GM19455 (cell line): ENCODE measurements at regions not wholly inside any gene's neighbourhood (a gene's known extent, or its start where the extent isn't known, plus 50 kb on each side); places are given as distances from the start of the nearest gene placed in this dataset.

Experiments used
- ATAC-seq: cut with Tn5 transposase; IDR thresholded peaks from one replicate; pipeline ENCODE4 v1.9.1; 2021; ENCODE audit not compliant: unreplicated experiment

GRCh38 chr6:95142101-95142500 lies 435.2 kb upstream of the MANEA start:
- no peak for ATAC-seq

GRCh38 chr6:95142661-95143335 lies 434.5 kb upstream of the MANEA start:
- no peak for ATAC-seq

GRCh38 chr6:95143408-95144180 lies 433.7 kb upstream of the MANEA start:
- no peak for ATAC-seq

GRCh38 chr6:95145457-95145856 lies 431.9 kb upstream of the MANEA start:
- ATAC-seq: no peak

DNA sequence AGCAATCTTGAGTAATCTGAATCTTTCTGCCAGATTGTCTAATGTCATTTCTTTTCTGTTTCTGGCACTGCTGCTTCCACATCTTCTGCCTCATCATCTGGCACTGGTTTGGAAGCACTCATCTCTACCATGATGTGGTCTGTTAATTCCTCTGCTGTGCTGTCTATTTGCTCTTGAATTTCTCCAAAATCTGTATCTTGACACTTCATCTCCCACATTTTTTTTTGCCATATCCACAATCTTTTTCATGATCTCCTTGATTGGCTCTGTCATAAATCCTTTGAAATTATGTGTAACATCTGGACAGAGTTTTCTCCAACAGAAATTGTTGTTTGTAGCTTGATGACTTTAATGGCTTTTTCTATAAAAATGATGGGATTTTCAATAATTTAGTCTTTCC lies 417.8 kb upstream of the MANEA start:
- ATAC-seq: no peak

- no peak for ATAC-seq
Measured at GRCh38 chr6:95169775-95170174, 407.6 kb upstream of the MANEA start.

DNA sequence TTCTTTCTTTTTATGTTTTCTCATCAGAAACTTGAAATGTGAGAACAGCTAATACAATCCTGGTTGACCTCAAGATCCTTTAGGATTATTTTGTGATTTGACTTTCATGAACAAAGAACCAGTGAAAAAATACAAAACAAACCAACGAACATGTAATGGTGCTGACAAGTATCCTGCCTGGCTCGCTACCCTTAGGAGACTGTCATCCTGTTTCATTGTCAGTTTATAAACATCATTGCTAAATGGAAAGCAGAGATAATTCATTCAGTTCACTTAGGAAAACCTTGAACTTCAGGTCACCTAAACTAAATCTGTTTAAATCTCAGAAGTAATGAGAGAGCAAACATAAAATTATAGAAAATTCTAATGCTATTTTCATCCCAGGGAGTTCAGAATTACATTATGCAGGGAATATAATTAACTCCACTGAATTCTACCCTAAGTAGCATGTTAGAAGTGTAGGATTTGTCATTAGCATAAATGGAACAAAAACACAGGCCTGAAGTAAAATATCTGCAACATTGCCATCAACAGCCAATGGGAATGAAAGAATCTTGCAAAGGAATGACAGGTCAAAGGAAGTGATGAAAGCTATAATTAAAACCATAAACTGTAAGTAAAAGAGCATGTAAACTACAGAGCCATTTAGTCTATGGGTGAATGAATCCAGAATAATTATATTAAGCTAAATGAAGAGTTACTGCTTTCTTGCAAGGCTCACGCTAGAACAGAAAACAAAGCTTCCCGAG lies 401.2 kb upstream of the MANEA start:
- ATAC-seq: no peak

- no peak for ATAC-seq
Measured at GRCh38 chr6:95185874-95186273, 391.5 kb upstream of the MANEA start.

DNA sequence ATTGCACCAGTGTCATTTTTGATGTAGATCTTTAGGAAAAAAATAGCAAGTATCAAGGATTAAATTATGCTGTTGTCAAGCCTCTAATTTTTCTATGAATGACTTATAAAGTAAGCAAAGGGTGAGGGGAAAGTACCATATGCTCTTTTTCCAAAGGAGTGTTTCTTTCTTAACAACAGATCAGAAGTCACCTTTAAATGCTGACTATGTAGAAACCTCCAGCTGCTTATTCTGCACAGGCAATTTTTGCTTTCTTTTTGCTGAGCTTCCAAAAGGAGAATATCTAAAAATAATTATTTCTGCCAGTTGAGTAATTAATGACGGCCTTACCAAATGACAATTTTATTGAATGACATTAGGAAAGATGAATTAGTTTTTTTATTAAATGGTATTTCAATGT lies 390.6 kb upstream of the MANEA start:
- ATAC-seq: no peak

DNA sequence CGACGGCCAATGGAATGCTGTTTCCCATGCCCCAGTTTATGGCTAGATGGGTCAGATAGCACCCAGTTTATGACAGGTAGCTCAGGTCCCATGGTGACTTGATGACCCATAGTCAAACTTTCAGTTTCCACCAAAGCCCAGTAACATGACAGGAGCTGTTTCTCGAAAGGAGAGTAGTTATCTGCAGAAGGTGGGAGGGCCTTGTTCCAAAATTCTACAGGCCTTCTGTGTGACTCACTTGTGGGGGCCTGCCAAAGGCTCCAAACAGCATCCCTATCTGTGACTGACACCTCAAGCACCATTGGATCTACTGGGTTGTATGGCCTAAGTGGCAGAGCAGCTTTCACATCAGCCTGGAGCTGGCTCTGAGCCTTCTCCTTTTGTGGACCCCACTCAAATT lies 379.7 kb upstream of the MANEA start:
- no peak for ATAC-seq

- ATAC-seq: peak; percentile 91
Measured at GRCh38 chr6:95203153-95203754, 374.1 kb upstream of the MANEA start.

GRCh38 chr6:95204178-95204577 lies 373.2 kb upstream of the MANEA start:
- no peak for ATAC-seq

GRCh38 chr6:95208621-95209020 lies 368.7 kb upstream of the MANEA start:
- ATAC-seq: no peak

GRCh38 chr6:95209074-95209473 lies 368.3 kb upstream of the MANEA start:
- no peak for ATAC-seq

GRCh38 chr6:95216555-95216954 lies 360.8 kb upstream of the MANEA start:
- ATAC-seq: no peak

DNA sequence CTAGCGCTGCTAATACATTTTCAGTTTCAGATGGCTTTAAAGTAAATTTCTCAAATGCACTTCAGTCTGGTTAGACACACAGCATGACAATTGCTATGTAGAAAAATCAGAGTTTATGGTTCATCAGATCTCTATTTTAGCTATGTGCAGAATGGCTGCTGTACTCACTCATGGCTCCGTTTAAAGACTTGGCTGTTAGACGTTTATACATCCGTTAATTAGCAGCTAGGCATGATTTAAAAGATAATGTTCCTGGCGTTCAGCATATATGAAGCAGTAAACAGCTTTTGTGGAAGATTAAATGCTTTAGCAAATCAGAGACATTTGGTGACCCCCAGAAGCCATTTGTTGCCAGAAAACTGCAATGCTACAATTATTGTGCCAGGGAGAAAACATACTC lies 350.0 kb upstream of the MANEA start:
- ATAC-seq: no peak

DNA sequence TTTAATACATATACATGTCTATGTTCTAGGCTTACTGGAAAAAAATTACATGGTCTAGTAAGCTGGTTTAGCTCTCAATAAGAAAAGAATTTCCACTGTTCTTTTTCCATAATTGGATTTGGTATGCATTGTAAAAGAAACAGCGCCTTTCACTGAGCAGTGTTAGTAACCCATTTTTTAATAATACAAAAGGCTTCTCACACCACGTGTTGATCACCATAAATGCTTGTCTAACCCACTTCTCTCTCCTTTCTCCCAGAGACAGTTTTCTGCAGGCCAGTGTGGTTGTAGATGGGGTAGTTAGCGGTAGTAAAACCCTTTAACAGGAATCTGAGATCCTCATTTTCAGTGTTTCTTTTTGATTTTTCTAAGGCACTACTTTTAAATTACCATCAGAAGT lies 348.7 kb upstream of the MANEA start:
- ATAC-seq: no peak

- ATAC-seq: no peak
Measured at GRCh38 chr6:95230071-95230740, 347.1 kb upstream of the MANEA start.

GRCh38 chr6:95231416-95231815 lies 345.9 kb upstream of the MANEA start:
- no peak for ATAC-seq

GRCh38 chr6:95232446-95232845 lies 344.9 kb upstream of the MANEA start:
- no peak for ATAC-seq

DNA sequence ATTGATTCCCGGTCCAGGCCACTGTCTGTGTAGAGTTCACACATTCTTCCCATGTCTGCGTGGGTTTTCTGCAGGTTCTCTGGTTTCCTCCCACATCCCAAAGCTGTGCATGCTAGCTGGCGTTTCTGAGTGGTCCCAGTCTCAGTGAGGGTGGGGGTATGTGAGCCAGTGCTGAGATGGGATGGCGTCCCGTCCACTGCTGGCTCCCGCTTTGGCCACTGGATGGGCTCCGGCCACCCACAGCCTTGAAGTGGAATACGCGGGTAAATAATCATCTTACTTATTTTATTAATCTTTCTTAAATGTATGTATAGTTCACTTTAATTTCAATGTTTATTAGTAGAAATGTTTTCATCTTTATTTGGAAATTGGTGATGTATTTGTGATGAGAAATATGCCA lies 343.5 kb upstream of the MANEA start:
- no peak for ATAC-seq
